HG03066 (cell line): ENCODE measurements at regions not wholly inside any gene's neighbourhood (a gene's known extent, or its start where the extent isn't known, plus 50 kb on each side); places are given as distances from the start of the nearest gene placed in this dataset.

Source experiments
- ATAC-seq: cut with Tn5 transposase; IDR thresholded peaks from one replicate; pipeline ENCODE4 v1.9.1; 2021; ENCODE audit warnings: low read depth; ENCODE audit not compliant: unreplicated experiment

GRCh38 chrX:134718105-134718965 is 60.1 kb upstream of the PLAC1 start:
- no peak for ATAC-seq

GRCh38 chrX:134717698-134718097 is 59.4 kb upstream of the PLAC1 start:
- ATAC-seq, result no peak

GRCh38 chrX:134716620-134717012 is 58.3 kb upstream of the PLAC1 start:
- no peak for ATAC-seq

DNA sequence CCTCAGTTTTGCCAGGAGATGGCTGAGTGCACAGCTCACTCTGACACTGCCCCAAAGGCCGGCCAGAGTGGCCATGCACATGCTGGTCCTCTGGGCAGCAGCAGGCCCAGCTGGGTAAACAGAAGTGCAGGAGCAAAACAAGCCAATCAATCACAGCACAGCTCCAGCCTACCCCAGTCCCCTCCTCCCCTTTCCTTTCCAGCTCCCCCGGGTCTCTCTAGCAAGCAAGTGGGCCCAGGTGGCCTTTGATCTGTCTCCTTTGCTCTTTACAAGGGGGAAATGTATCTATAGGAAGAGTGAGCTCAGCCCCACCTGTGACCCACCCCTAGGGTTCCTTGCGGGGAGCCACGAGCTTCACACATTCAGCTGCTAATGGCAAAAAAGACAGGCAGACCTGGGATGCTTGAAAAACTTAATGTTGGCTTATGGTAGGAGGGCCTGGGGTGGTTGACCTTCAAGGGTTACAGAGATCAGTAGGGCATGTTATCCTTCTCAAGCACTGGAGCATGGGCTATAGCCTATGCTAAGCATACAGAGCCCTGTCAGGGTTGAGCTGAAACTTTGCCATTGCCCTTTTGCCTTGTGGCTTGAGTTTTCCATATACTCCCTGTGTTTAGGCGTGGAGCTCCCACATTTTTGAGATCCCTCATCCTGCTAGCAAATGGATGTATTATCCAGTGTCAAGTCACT is 57.8 kb upstream of the PLAC1 start:
- ATAC-seq, result no peak

- no peak for ATAC-seq
These were observed 56.4 kb upstream of the PLAC1 start for GRCh38 chrX:134714633-134715110.

DNA sequence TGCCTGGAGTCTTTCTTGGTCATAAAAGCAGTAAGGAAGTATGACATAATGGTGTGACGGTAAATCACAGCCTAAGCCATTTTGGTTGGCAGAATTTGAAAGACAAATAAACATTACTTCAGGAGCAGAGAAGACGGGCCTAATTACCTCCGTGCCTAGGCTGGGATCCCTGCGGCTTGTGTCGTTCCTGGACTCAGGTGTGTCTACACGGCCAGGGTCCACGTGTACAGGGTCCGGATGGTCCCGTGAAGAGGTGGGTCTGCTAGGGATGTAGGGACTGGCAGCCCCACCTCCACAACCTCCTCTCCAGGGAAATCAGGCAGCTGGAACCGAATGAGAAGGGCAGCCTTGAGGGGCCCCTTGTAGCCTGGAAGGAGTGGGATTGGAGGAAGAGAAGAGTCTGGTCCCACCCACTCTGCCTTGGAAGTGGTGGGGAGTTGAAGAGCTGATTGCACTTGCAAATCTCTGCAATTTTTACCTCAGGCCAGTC is 55.4 kb upstream of the PLAC1 start:
- ATAC-seq, result no peak

- no peak for ATAC-seq
These were observed 54.0 kb upstream of the PLAC1 start for GRCh38 chrX:134712272-134712671.

- no peak for ATAC-seq
These were observed 53.1 kb upstream of the PLAC1 start for GRCh38 chrX:134711135-134711921.
